Upper lobe of left lung (tissue), 4 donors: ENCODE measurements at regions not wholly inside any gene's neighbourhood (a gene's known extent, or its start where the extent isn't known, plus 50 kb on each side); places are given as distances from the start of the nearest gene placed in this dataset.

Source experiments
- POLR2AphosphoS5 ChIP-seq, 2 donors: sonication (generic); formaldehyde crosslinking; IDR thresholded peaks; one replicate each; pipeline ENCODE4 v1.5.1; 2017; ENCODE audit warnings: antibody characterized with exemption in 2 of 2
- TF ChIP-seq, protein P1 (sequence below), 6 experiments: fragments of 450-650 bp in 4 of 6; fragments of 200-600 bp in 2 of 6; sonication (generic) in 2 of 6; IDR thresholded peaks; one replicate each; pipeline ENCODE4 v1.5.1; 2016 to 2019; ENCODE audit warnings: antibody characterized with exemption in 6 of 6

DNA sequence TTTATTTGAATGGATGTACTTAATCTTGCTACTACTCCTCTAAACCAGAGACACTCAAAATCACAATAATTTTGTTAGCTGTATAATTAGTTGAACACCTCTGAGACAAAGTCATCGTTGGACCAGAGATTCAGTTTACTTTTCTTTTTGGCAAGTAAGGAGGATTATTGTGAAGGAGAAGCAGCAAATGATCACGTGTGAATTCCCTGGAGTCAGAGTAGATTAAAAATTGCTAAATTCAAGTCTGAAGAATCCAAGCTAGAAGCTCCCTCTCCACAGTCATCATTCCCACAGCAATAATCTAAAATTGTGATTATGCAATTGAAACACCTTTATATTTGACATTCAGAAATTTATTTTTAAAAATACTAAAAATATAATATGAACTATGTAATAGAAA, 484.4 kb downstream of the CMPK2 start:
- TF ChIP-seq, protein P1, sequence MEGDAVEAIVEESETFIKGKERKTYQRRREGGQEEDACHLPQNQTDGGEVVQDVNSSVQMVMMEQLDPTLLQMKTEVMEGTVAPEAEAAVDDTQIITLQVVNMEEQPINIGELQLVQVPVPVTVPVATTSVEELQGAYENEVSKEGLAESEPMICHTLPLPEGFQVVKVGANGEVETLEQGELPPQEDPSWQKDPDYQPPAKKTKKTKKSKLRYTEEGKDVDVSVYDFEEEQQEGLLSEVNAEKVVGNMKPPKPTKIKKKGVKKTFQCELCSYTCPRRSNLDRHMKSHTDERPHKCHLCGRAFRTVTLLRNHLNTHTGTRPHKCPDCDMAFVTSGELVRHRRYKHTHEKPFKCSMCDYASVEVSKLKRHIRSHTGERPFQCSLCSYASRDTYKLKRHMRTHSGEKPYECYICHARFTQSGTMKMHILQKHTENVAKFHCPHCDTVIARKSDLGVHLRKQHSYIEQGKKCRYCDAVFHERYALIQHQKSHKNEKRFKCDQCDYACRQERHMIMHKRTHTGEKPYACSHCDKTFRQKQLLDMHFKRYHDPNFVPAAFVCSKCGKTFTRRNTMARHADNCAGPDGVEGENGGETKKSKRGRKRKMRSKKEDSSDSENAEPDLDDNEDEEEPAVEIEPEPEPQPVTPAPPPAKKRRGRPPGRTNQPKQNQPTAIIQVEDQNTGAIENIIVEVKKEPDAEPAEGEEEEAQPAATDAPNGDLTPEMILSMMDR (IDR thresholded peaks at IDR 0.05) = no peak
- TF ChIP-seq POLR2AphosphoS5 (IDR thresholded peaks at IDR 0.05) = no peak
